WTC11 (cell line): ENCODE measurements at regions not wholly inside any gene's neighbourhood (a gene's known extent, or its start where the extent isn't known, plus 50 kb on each side); places are given as distances from the start of the nearest gene placed in this dataset.

Source experiments
- CREB1 ChIP-seq: sonication (generic); formaldehyde crosslinking; IDR thresholded peaks from 2 replicates; pipeline ENCODE4 v1.8.0; 2023; ENCODE audit warnings: mild to moderate bottlenecking, missing genetic modification reagents
- JUN ChIP-seq: sonication (generic); formaldehyde crosslinking; IDR thresholded peaks from 2 replicates; pipeline ENCODE4 v1.8.0; 2023; ENCODE audit warnings: mild to moderate bottlenecking, missing genetic modification reagents
- RELA ChIP-seq: sonication (generic); formaldehyde crosslinking; IDR thresholded peaks from 2 replicates; pipeline ENCODE4 v1.8.1; 2022; ENCODE audit warnings: missing genetic modification reagents, mild to moderate bottlenecking, borderline replicate concordance
- SP1 ChIP-seq: sonication (generic); formaldehyde crosslinking; conservative IDR thresholded peaks from 2 replicates; pipeline ENCODE4 v1.8.1; 2022; ENCODE audit warnings: missing genetic modification reagents
- TEAD4 ChIP-seq: sonication (generic); formaldehyde crosslinking; IDR thresholded peaks from 2 replicates; pipeline ENCODE4 v1.8.0; 2022; ENCODE audit warnings: mild to moderate bottlenecking, missing genetic modification reagents
- ZNF317 ChIP-seq: sonication (generic); formaldehyde crosslinking; IDR thresholded peaks from 2 replicates; pipeline ENCODE4 v1.8.1; 2023; ENCODE audit warnings: low read depth, mild to moderate bottlenecking, moderate library complexity, missing genetic modification reagents, borderline replicate concordance
- TF ChIP-seq, protein P1 (sequence below): sonication (generic); formaldehyde crosslinking; IDR thresholded peaks from 2 replicates; pipeline ENCODE4 v1.8.1; 2023; ENCODE audit warnings: mild to moderate bottlenecking, missing genetic modification reagents, moderate library complexity
- TF ChIP-seq, protein P2 (sequence below): fragments of 200-600 bp; IDR thresholded peaks from 2 replicates; pipeline ENCODE4 v1.8.0; 2022; ENCODE audit warnings: antibody characterized with exemption
- TF ChIP-seq, protein P3 (sequence below): sonication (generic); formaldehyde crosslinking; IDR thresholded peaks from 2 replicates; pipeline ENCODE4 v1.8.1; 2023; ENCODE audit warnings: mild to moderate bottlenecking, moderate library complexity, missing genetic modification reagents
- TF ChIP-seq, protein P4 (sequence below): sonication (generic); formaldehyde crosslinking; conservative IDR thresholded peaks from 2 replicates; pipeline ENCODE4 v1.8.1; 2022; ENCODE audit warnings: mild to moderate bottlenecking, missing genetic modification reagents
- TF ChIP-seq, protein P5 (sequence below): sonication (generic); formaldehyde crosslinking; IDR thresholded peaks from 2 replicates; pipeline ENCODE4 v1.8.0; 2022; ENCODE audit warnings: mild to moderate bottlenecking, missing genetic modification reagents

DNA sequence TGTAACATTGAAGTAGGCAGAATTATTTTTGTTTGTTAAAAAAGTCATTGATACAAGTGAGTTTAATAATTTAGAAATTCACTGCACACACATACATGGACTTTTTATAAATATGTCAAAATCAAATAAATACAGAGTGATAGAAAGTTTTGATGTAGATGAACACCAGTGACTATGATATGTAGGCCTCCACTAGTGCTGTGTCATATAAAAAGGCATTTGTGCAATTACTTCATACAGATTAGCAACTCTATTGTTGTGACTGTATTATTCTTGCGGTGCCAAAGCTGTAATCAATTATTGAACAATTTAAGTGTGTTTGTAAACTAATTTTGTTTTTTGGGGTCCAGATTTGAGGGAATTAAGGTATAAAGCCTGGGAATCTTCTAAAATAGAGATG, 366.2 kb upstream of the PITX2 start:
- TF ChIP-seq, protein P1, sequence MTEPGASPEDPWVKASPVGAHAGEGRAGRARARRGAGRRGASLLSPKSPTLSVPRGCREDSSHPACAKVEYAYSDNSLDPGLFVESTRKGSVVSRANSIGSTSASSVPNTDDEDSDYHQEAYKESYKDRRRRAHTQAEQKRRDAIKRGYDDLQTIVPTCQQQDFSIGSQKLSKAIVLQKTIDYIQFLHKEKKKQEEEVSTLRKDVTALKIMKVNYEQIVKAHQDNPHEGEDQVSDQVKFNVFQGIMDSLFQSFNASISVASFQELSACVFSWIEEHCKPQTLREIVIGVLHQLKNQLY, result no peak
- no peak for TF ChIP-seq JUN (CRISPR knock-in tag)
- TF ChIP-seq, protein P2, sequence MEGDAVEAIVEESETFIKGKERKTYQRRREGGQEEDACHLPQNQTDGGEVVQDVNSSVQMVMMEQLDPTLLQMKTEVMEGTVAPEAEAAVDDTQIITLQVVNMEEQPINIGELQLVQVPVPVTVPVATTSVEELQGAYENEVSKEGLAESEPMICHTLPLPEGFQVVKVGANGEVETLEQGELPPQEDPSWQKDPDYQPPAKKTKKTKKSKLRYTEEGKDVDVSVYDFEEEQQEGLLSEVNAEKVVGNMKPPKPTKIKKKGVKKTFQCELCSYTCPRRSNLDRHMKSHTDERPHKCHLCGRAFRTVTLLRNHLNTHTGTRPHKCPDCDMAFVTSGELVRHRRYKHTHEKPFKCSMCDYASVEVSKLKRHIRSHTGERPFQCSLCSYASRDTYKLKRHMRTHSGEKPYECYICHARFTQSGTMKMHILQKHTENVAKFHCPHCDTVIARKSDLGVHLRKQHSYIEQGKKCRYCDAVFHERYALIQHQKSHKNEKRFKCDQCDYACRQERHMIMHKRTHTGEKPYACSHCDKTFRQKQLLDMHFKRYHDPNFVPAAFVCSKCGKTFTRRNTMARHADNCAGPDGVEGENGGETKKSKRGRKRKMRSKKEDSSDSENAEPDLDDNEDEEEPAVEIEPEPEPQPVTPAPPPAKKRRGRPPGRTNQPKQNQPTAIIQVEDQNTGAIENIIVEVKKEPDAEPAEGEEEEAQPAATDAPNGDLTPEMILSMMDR, result no peak
- no peak for TF ChIP-seq RELA (CRISPR knock-in tag)
- TF ChIP-seq SP1 (CRISPR knock-in tag), result no peak
- TF ChIP-seq TEAD4 (CRISPR knock-in tag), result no peak
- TF ChIP-seq, protein P3, sequence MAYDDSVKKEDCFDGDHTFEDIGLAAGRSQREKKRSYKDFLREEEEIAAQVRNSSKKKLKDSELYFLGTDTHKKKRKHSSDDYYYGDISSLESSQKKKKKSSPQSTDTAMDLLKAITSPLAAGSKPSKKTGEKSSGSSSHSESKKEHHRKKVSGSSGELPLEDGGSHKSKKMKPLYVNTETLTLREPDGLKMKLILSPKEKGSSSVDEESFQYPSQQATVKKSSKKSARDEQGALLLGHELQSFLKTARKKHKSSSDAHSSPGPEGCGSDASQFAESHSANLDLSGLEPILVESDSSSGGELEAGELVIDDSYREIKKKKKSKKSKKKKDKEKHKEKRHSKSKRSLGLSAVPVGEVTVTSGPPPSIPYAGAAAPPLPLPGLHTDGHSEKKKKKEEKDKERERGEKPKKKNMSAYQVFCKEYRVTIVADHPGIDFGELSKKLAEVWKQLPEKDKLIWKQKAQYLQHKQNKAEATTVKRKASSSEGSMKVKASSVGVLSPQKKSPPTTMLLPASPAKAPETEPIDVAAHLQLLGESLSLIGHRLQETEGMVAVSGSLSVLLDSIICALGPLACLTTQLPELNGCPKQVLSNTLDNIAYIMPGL (CRISPR knock-in tag), result no peak
- TF ChIP-seq, protein P4, sequence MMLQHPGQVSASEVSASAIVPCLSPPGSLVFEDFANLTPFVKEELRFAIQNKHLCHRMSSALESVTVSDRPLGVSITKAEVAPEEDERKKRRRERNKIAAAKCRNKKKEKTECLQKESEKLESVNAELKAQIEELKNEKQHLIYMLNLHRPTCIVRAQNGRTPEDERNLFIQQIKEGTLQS (CRISPR knock-in tag), result no peak
- no peak for TF ChIP-seq ZNF317
- TF ChIP-seq CREB1 (CRISPR knock-in tag), result no peak
- TF ChIP-seq, protein P5, sequence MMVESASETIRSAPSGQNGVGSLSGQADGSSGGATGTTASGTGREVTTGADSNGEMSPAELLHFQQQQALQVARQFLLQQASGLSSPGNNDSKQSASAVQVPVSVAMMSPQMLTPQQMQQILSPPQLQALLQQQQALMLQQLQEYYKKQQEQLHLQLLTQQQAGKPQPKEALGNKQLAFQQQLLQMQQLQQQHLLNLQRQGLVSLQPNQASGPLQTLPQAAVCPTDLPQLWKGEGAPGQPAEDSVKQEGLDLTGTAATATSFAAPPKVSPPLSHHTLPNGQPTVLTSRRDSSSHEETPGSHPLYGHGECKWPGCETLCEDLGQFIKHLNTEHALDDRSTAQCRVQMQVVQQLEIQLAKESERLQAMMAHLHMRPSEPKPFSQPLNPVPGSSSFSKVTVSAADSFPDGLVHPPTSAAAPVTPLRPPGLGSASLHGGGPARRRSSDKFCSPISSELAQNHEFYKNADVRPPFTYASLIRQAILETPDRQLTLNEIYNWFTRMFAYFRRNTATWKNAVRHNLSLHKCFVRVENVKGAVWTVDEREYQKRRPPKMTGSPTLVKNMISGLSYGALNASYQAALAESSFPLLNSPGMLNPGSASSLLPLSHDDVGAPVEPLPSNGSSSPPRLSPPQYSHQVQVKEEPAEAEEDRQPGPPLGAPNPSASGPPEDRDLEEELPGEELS (CRISPR knock-in tag), result no peak
